Upper lobe of left lung (tissue), 4 donors: ENCODE measurements at regions not wholly inside any gene's neighbourhood (a gene's known extent, or its start where the extent isn't known, plus 50 kb on each side); places are given as distances from the start of the nearest gene placed in this dataset.

Experiments used
- POLR2AphosphoS5 ChIP-seq, 2 donors: sonication (generic); formaldehyde crosslinking; IDR thresholded peaks; one replicate each; pipeline ENCODE4 v1.5.1; 2017; ENCODE audit warnings: antibody characterized with exemption in 2 of 2
- TF ChIP-seq, protein P1 (sequence below), 6 experiments: fragments of 450-650 bp in 4 of 6; fragments of 200-600 bp in 2 of 6; sonication (generic) in 2 of 6; IDR thresholded peaks; one replicate each; pipeline ENCODE4 v1.5.1; 2016 to 2019; ENCODE audit warnings: antibody characterized with exemption in 6 of 6

DNA sequence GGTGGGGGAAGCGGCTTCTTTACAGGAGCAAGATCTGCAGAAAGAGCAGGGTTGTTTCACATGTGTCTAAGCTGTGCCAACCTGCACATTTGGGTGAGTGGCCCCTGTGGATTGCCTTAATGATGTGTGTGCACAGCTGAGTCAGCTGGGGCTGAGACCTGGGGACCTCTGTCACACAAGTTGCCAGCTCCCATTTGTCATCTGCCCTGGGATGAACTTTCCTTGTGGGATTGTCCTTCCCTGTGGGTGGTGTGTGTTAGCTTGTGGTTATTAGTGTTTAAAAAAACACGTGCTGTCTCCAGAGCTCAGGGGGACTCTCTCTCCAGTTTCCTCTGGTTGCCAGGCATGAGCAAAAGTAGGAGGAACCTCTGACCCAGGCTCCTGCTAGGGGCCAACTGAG lies 400.5 kb upstream of the CCL2 start:
- TF ChIP-seq, protein P1, sequence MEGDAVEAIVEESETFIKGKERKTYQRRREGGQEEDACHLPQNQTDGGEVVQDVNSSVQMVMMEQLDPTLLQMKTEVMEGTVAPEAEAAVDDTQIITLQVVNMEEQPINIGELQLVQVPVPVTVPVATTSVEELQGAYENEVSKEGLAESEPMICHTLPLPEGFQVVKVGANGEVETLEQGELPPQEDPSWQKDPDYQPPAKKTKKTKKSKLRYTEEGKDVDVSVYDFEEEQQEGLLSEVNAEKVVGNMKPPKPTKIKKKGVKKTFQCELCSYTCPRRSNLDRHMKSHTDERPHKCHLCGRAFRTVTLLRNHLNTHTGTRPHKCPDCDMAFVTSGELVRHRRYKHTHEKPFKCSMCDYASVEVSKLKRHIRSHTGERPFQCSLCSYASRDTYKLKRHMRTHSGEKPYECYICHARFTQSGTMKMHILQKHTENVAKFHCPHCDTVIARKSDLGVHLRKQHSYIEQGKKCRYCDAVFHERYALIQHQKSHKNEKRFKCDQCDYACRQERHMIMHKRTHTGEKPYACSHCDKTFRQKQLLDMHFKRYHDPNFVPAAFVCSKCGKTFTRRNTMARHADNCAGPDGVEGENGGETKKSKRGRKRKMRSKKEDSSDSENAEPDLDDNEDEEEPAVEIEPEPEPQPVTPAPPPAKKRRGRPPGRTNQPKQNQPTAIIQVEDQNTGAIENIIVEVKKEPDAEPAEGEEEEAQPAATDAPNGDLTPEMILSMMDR (IDR thresholded peaks at IDR 0.05): no peak
- no peak for TF ChIP-seq POLR2AphosphoS5 (IDR thresholded peaks at IDR 0.05)
